Activated CD8-positive, alpha-beta memory T cell treated with anti-CD3 and anti-CD28 coated beads for 24 hours (primary cell): ENCODE measurements at regions not wholly inside any gene's neighbourhood (a gene's known extent, or its start where the extent isn't known, plus 50 kb on each side); places are given as distances from the start of the nearest gene placed in this dataset.
A peak's percentile ranks its signal among the peaks of the same experiment; 100 is the strongest.

Experiments used
- DNase-seq: peaks from one replicate; pipeline ENCODE4 v3.0.0-alpha.2; 2020

GRCh38 chr19:27705896-27706295 is 1507.1 kb downstream of the UQCRFS1 start:
- DNase-seq, result no peak

GRCh38 chr19:27694361-27695055 is 1518.4 kb downstream of the UQCRFS1 start:
- DNase-seq, result no peak

GRCh38 chr19:27691991-27692390 is 1521.0 kb downstream of the UQCRFS1 start:
- no peak for DNase-seq

- DNase-seq, result no peak
These were observed 1523.2 kb downstream of the UQCRFS1 start for GRCh38 chr19:27689734-27690241.

- no peak for DNase-seq
These were observed 1528.7 kb downstream of the UQCRFS1 start for GRCh38 chr19:27684293-27684692.

- no peak for DNase-seq
These were observed 1531.0 kb downstream of the UQCRFS1 start for GRCh38 chr19:27681972-27682371.

GRCh38 chr19:27679905-27680304 is 1533.0 kb downstream of the UQCRFS1 start:
- DNase-seq, result no peak

- DNase-seq, result peak; percentile 32
These were observed 1533.6 kb downstream of the UQCRFS1 start for GRCh38 chr19:27679399-27679798.

- DNase-seq, result no peak
These were observed 1536.1 kb downstream of the UQCRFS1 start for GRCh38 chr19:27676877-27677276.

- DNase-seq, result peak; percentile 17
These were observed 1536.6 kb downstream of the UQCRFS1 start for GRCh38 chr19:27676334-27676733.

- no peak for DNase-seq
These were observed 1537.2 kb downstream of the UQCRFS1 start for GRCh38 chr19:27675771-27676170.

- peak; percentile 15 for DNase-seq
These were observed 1538.2 kb downstream of the UQCRFS1 start for GRCh38 chr19:27674701-27675100.

GRCh38 chr19:27673986-27674385 is 1539.0 kb downstream of the UQCRFS1 start:
- peak; percentile 11 for DNase-seq

GRCh38 chr19:27672309-27673047 is 1540.5 kb downstream of the UQCRFS1 start:
- DNase-seq, result peak; percentile 28

GRCh38 chr19:27671876-27672275 is 1541.1 kb downstream of the UQCRFS1 start:
- no peak for DNase-seq

GRCh38 chr19:27660428-27660827 is 1552.5 kb downstream of the UQCRFS1 start:
- DNase-seq, result no peak

- DNase-seq, result peak; percentile 30
These were observed 1555.5 kb downstream of the UQCRFS1 start for GRCh38 chr19:27657271-27658051.

GRCh38 chr19:27654266-27654990 is 1558.5 kb downstream of the UQCRFS1 start:
- peak; percentile 1 for DNase-seq

- DNase-seq, result no peak
These were observed 1560.2 kb downstream of the UQCRFS1 start for GRCh38 chr19:27652796-27653195.

GRCh38 chr19:27652281-27652680 is 1560.7 kb downstream of the UQCRFS1 start:
- DNase-seq, result no peak

GRCh38 chr19:27647423-27647822 is 1565.5 kb downstream of the UQCRFS1 start:
- no peak for DNase-seq

- DNase-seq, result no peak
These were observed 1577.5 kb downstream of the UQCRFS1 start for GRCh38 chr19:27635401-27635800.

- no peak for DNase-seq
These were observed 1594.9 kb downstream of the UQCRFS1 start for GRCh38 chr19:27618006-27618405.
